Spleen (tissue), 7 donors: ENCODE measurements at regions not wholly inside any gene's neighbourhood (a gene's known extent, or its start where the extent isn't known, plus 50 kb on each side); places are given as distances from the start of the nearest gene placed in this dataset.

Source experiments
- POLR2A ChIP-seq, 3 donors: fragments of 450-650 bp; IDR thresholded peaks; one replicate each; pipeline ENCODE4 v1.5.1; 2017; ENCODE audit warnings: antibody characterized with exemption in 3 of 3, mild to moderate bottlenecking in 1 of 3
- POLR2AphosphoS5 ChIP-seq, 3 donors: sonication (generic); formaldehyde crosslinking; IDR thresholded peaks; one replicate each; pipeline ENCODE4 v1.5.1; 2017; ENCODE audit warnings: antibody characterized with exemption in 3 of 3
- TF ChIP-seq, protein P1 (sequence below), 11 experiments: fragments of 200-600 bp in 7 of 11; fragments of 450-650 bp in 4 of 11; sonication (generic) in 4 of 11; IDR thresholded peaks in 8 of 11; conservative IDR thresholded peaks in 3 of 11; 1 replicate in 7 of 11; 2 replicates in 4 of 11; pipeline versions ENCODE4 v1.4.0 to v1.8.0; 2016 to 2021; ENCODE audit warnings: antibody characterized with exemption in 11 of 11, inconsistent platforms in 4 of 11, mild to moderate bottlenecking in 1 of 11
- donor health status: DM: no; HTN: no; CAD: no; lungs with moderate emphysema.
- donor health status: DM: no; HTN: no; CAD: no.
- donor health status: DM: no; HTN: no; CAD: no.

- TF ChIP-seq POLR2AphosphoS5 (IDR thresholded peaks at IDR 0.05) (no peak), POLR2A (IDR thresholded peaks at IDR 0.05) (no peak)
- TF ChIP-seq, protein P1, sequence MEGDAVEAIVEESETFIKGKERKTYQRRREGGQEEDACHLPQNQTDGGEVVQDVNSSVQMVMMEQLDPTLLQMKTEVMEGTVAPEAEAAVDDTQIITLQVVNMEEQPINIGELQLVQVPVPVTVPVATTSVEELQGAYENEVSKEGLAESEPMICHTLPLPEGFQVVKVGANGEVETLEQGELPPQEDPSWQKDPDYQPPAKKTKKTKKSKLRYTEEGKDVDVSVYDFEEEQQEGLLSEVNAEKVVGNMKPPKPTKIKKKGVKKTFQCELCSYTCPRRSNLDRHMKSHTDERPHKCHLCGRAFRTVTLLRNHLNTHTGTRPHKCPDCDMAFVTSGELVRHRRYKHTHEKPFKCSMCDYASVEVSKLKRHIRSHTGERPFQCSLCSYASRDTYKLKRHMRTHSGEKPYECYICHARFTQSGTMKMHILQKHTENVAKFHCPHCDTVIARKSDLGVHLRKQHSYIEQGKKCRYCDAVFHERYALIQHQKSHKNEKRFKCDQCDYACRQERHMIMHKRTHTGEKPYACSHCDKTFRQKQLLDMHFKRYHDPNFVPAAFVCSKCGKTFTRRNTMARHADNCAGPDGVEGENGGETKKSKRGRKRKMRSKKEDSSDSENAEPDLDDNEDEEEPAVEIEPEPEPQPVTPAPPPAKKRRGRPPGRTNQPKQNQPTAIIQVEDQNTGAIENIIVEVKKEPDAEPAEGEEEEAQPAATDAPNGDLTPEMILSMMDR (IDR thresholded peaks at IDR 0.05 in 8 of 11, conservative IDR thresholded peaks at IDR 0.05 in 3 of 11) = no peak
Measured at GRCh38 chr12:11509326-11509725, 114.0 kb upstream of the PRB2 start.
